ENCODE measurements at regions not wholly inside any gene's neighbourhood (a gene's known extent, or its start where the extent isn't known, plus 50 kb on each side); places are given as distances from the start of the nearest gene placed in this dataset.

- TF ChIP-seq ETS1 (IDR thresholded peaks at IDR 0.05), result no peak
Measured at GRCh38 chr12:27896419-27896990, 76.0 kb downstream of the PTHLH start (continued).

DNA sequence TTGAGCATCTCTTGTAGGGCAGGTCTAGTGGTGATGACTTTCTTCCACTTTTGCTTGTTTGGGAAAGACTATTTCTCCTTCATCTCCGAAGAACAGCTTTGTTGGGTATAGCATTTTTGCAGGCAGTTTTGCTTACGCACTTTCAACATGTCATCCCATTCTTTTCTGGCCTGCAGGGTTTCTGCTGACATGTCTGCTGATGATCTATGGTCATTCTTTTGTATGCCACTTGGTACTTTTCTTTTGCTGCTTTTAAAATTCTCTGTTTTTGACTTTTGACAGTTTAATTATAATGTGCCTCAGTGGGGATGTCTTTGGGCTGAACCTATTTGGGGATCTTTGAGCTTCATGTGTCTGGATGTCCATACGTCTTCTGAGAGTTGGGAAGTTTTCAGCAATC lies 78.2 kb downstream of the PTHLH start:
- Mint-ChIP-seq H3K27ac (no peak overlapping the region), H3K9me3 (no peaks in the 10 kb centered on the region), H3K36me3 (ENCODE audit: low read depth) (no peaks in the 10 kb centered on the region), H3K4me3 (no peak overlapping the region), H3K27me3 (ENCODE audit: insufficient read depth, low read depth, poor library complexity) (no peaks in the 10 kb centered on the region), H3K4me1 (no peaks in the 10 kb centered on the region)
- no peak for ATAC-seq
- H3K36me3 ChIP-seq (ENCODE audit: insufficient read depth), result no peaks in the 10 kb centered on the region
- H3K27me3 ChIP-seq (ENCODE audit: insufficient read depth), result no peaks in the 10 kb centered on the region
- no peak overlapping the region for H3K27ac ChIP-seq (ENCODE audit: low read depth)
- H3K4me1 ChIP-seq (ENCODE audit: insufficient read depth), result no peaks in the 10 kb centered on the region
- no peak for TF ChIP-seq EZH2phosphoT487 (IDR thresholded peaks at IDR 0.05; ENCODE audit: unreplicated experiment)
- no peak overlapping the region for H3K4me2 ChIP-seq
- H3K4me3 ChIP-seq, result no peak overlapping the region
- no peaks in the 10 kb centered on the region for H4K20me1 ChIP-seq (replicated peaks; ENCODE audit: insufficient read depth)
- no peak for DNase-seq (ENCODE audit: low spot score)
- H3F3A ChIP-seq (replicated peaks; ENCODE audit: low read depth), result no peaks in the 10 kb centered on the region
- H3K79me2 ChIP-seq (replicated peaks; ENCODE audit: insufficient read depth), result no peaks in the 10 kb centered on the region
- no peak overlapping the region for H2AFZ ChIP-seq
- no peaks in the 10 kb centered on the region; the same call in 1 of the 2 replicates for H3K9me2 ChIP-seq (ENCODE audit: insufficient read depth)

GRCh38 chr12:27879708-27880107 lies 92.8 kb downstream of the PTHLH start:
- Histone ChIP-seq H3F3A (replicated peaks; ENCODE audit: low read depth) (no peaks in the 10 kb centered on the region), H3K79me2 (replicated peaks; ENCODE audit: insufficient read depth) (no peaks in the 10 kb centered on the region), H3K4me1 (ENCODE audit: insufficient read depth) (no peaks in the 10 kb centered on the region), H3K36me3 (ENCODE audit: insufficient read depth) (no peaks in the 10 kb centered on the region), H2AFZ (no peak overlapping the region), H3K4me3 (no peak overlapping the region), H3K27me3 (ENCODE audit: insufficient read depth) (no peaks in the 10 kb centered on the region), H3K4me2 (no peak overlapping the region), H3K9me2 (ENCODE audit: insufficient read depth) (peaks cover 12% of the 10 kb centered on the region), H4K20me1 (replicated peaks; ENCODE audit: insufficient read depth) (no peaks in the 10 kb centered on the region), H3K27ac (ENCODE audit: low read depth) (no peak overlapping the region)
- H3K27me3 Mint-ChIP-seq (ENCODE audit: insufficient read depth, low read depth, poor library complexity), result peaks cover under 1% of the 10 kb centered on the region
- no peak overlapping the region for H3K4me3 Mint-ChIP-seq
- no peak for ATAC-seq
- H3K27ac Mint-ChIP-seq, result no peak overlapping the region
- no peak for DNase-seq (ENCODE audit: low spot score)
- H3K36me3 Mint-ChIP-seq (ENCODE audit: low read depth), result peaks cover 2% of the 10 kb centered on the region
- no peaks in the 10 kb centered on the region for H3K4me1 Mint-ChIP-seq
- H3K9me3 Mint-ChIP-seq, result peaks cover 8% of the 10 kb centered on the region
- TF ChIP-seq POLR2AphosphoS5 (IDR thresholded peaks at IDR 0.05; ENCODE audit: low read depth), result no peak
- TF ChIP-seq ZNF114 (CRISPR knock-in tag; IDR thresholded peaks at IDR 0.05), result no peak
- TF ChIP-seq CTCF (conservative IDR thresholded peaks at IDR 0.05; ENCODE audit: low read depth in 2 of 2), result no peak
- TF ChIP-seq CREB1 (CRISPR knock-in tag; IDR thresholded peaks at IDR 0.05; ENCODE audit: low read depth), result no peak
- no peak for TF ChIP-seq ZNF331 (CRISPR knock-in tag; IDR thresholded peaks at IDR 0.05; ENCODE audit: low read depth)
- no peak for TF ChIP-seq ZNF462 (CRISPR knock-in tag; IDR thresholded peaks at IDR 0.05)
